IMR-90 (cell line): ENCODE measurements at regions not wholly inside any gene's neighbourhood (a gene's known extent, or its start where the extent isn't known, plus 50 kb on each side); places are given as distances from the start of the nearest gene placed in this dataset.

Source experiments
- ATAC-seq: fragments of 200-7000 bp; cut with Tn5 transposase; 2 replicates; pipeline ENCODE4 v1.9.1; 2020; ENCODE audit warnings: low read depth, mild to moderate bottlenecking, moderate library complexity
- BruUV-seq: library from RNA; stranded (reverse); fragments of 400-500 nt; replicated peaks from 2 replicates; lab custom pipeline; 2021; lab: Mats Ljungman, UMichigan
- CTCF ChIA-PET: fragments of 300-600 bp; formaldehyde crosslinking; extraction: SDS; loops from one replicate; lab custom pipeline; 2021; ENCODE audit warnings: antibody characterized with exemption; lab: Yijun Ruan, JAX
- POLR2A ChIA-PET: fragments of 300-600 bp; sonication (Branson Sonifier 250); formaldehyde crosslinking; loops from one replicate; lab custom pipeline; 2022; ENCODE audit warnings: antibody characterized with exemption; ENCODE audit not compliant: unreplicated experiment; lab: Charles Lee
- DNase-seq: peaks from one replicate; pipeline ENCODE4 v3.0.0; 2013
- H2AFZ ChIP-seq: replicated peaks from 2 replicates; pipeline ENCODE3; 2013; ENCODE audit warnings: low read length, mild to moderate bottlenecking; ENCODE audit not compliant: poor library complexity
- H2AK5ac ChIP-seq: 2 replicates; pipeline ENCODE4 v1.6.1; 2013; ENCODE audit warnings: low read depth, low read length, inconsistent platforms
- H2AK9ac ChIP-seq: replicated peaks from 2 replicates; pipeline ENCODE3; 2013; ENCODE audit warnings: mild to moderate bottlenecking, low read depth, low read length, moderate library complexity; ENCODE audit not compliant: poor library complexity
- H2BK120ac ChIP-seq: 2 replicates; pipeline ENCODE4 v1.6.1; 2013; ENCODE audit warnings: low read depth, low read length, inconsistent platforms
- H2BK15ac ChIP-seq: 3 replicates; pipeline ENCODE4 v1.6.1; 2013; ENCODE audit warnings: low read depth, low read length, inconsistent platforms
- H2BK20ac ChIP-seq: 2 replicates; pipeline ENCODE4 v1.6.1; 2013; ENCODE audit warnings: low read depth, mild to moderate bottlenecking, inconsistent platforms, low read length, moderate library complexity
- H2BK5ac ChIP-seq: 2 replicates; pipeline ENCODE4 v1.6.1; 2013; ENCODE audit warnings: mild to moderate bottlenecking, low read depth, low read length, inconsistent platforms; ENCODE audit not compliant: poor library complexity, severe bottlenecking
- H3K14ac ChIP-seq: replicated peaks from 2 replicates; pipeline ENCODE4 v1.6.1; 2013; ENCODE audit warnings: low read depth, low read length, inconsistent platforms
- H3K18ac ChIP-seq: 2 replicates; pipeline ENCODE4 v1.6.1; 2013; ENCODE audit warnings: low read depth, low read length, control low read depth
- H3K23ac ChIP-seq: 2 replicates; pipeline ENCODE4 v1.6.1; 2013; ENCODE audit warnings: low read depth, low read length, inconsistent platforms
- H3K27ac ChIP-seq: 2 replicates; pipeline ENCODE4 v1.5.1; 2013; ENCODE audit warnings: mild to moderate bottlenecking, control low read depth, low read length; ENCODE audit not compliant: insufficient read depth
- H3K27me3 ChIP-seq: 2 replicates; pipeline ENCODE4 v1.6.1; 2013; ENCODE audit warnings: low read length; ENCODE audit not compliant: control insufficient read depth, insufficient read depth
- H3K36me3 ChIP-seq: 2 replicates; pipeline ENCODE4 v1.6.1; 2013; ENCODE audit warnings: low read length, mixed read lengths; ENCODE audit not compliant: control insufficient read depth, insufficient read depth
- H3K4ac ChIP-seq: 2 replicates; pipeline ENCODE4 v1.6.1; 2013; ENCODE audit warnings: low read depth, low read length, inconsistent platforms
- H3K4me1 ChIP-seq: 2 replicates; pipeline ENCODE4 v1.6.1; 2013; ENCODE audit warnings: low read length, mixed read lengths; ENCODE audit not compliant: control insufficient read depth, insufficient read depth
- H3K4me2 ChIP-seq: 2 replicates; pipeline ENCODE4 v1.6.1; 2013; ENCODE audit warnings: low read depth, mild to moderate bottlenecking, control low read depth, low read length, moderate library complexity
- H3K4me3 ChIP-seq: 2 replicates; pipeline ENCODE4 v1.5.1; 2013; ENCODE audit warnings: low read depth, mild to moderate bottlenecking, control low read depth, low read length, moderate library complexity; ENCODE audit not compliant: insufficient read depth
- H3K56ac ChIP-seq: 2 replicates; pipeline ENCODE4 v1.6.1; 2013; ENCODE audit warnings: low read length, inconsistent platforms; ENCODE audit not compliant: insufficient read depth; ENCODE audit errors: extremely low read depth
- H3K79me1 ChIP-seq, 2 experiments: 2 replicates each; pipeline ENCODE4 v1.6.1; 2013; ENCODE audit warnings: low read length in 2 of 2, inconsistent platforms in 1 of 2, low read depth in 1 of 2
- H3K9ac ChIP-seq: 2 replicates; pipeline ENCODE4 v1.6.1; 2013; ENCODE audit warnings: low read depth, low read length, control low read depth
- H3K9me1 ChIP-seq: 2 replicates; pipeline ENCODE4 v1.6.1; 2013; ENCODE audit warnings: low read length, inconsistent platforms; ENCODE audit not compliant: insufficient read depth
- H3K9me3 ChIP-seq: 2 replicates; pipeline ENCODE4 v1.6.1; 2013; ENCODE audit warnings: low read length; ENCODE audit not compliant: control insufficient read depth, insufficient read depth
- H4K20me1 ChIP-seq: 2 replicates; pipeline ENCODE4 v1.6.1; 2013; ENCODE audit warnings: low read length, inconsistent platforms; ENCODE audit not compliant: insufficient read depth
- H4K5ac ChIP-seq: 2 replicates; pipeline ENCODE4 v1.6.1; 2013; ENCODE audit warnings: mild to moderate bottlenecking, low read depth, low read length, control low read depth
- H4K8ac ChIP-seq, 2 experiments: 2 replicates each; pipeline ENCODE4 v1.6.1; 2013; ENCODE audit warnings: low read depth in 2 of 2, low read length in 2 of 2, control low read depth in 1 of 2, inconsistent platforms in 1 of 2
- H4K91ac ChIP-seq: 2 replicates; pipeline ENCODE4 v1.6.1; 2013; ENCODE audit warnings: low read depth, low read length, inconsistent platforms; ENCODE audit not compliant: insufficient read depth
- BHLHE40 ChIP-seq: fragments of 150-350 bp; IDR thresholded peaks from 2 replicates; pipeline ENCODE4 v1.6.1; 2016; ENCODE audit warnings: mild to moderate bottlenecking, low read depth, low read length
- CEBPB ChIP-seq: IDR thresholded peaks from 2 replicates; pipeline ENCODE4 v1.6.1; 2012; ENCODE audit warnings: low read depth, low read length, improper control_type of control experiment
- CHD1 ChIP-seq: IDR thresholded peaks from 2 replicates; pipeline ENCODE4 v1.6.1; 2012; ENCODE audit warnings: low read depth, low read length, improper control_type of control experiment
- MAFK ChIP-seq: IDR thresholded peaks from 2 replicates; pipeline ENCODE4 v1.6.1; 2012; ENCODE audit warnings: low read depth, low read length, improper control_type of control experiment
- MXI1 ChIP-seq: IDR thresholded peaks from 2 replicates; pipeline ENCODE4 v1.6.1; 2012; ENCODE audit warnings: low read depth, mild to moderate bottlenecking, low read length, moderate library complexity, borderline replicate concordance
- NFE2L2 ChIP-seq: fragments of 150-350 bp; IDR thresholded peaks from 2 replicates; pipeline ENCODE4 v1.6.1; 2016; ENCODE audit warnings: low read depth, mild to moderate bottlenecking, low read length
- RAD21 ChIP-seq: IDR thresholded peaks from 2 replicates; pipeline ENCODE4 v1.6.1; 2012; ENCODE audit warnings: low read length, improper control_type of control experiment
- RCOR1 ChIP-seq: IDR thresholded peaks from 2 replicates; pipeline ENCODE4 v1.6.1; 2012; ENCODE audit warnings: mild to moderate bottlenecking, low read length, improper control_type of control experiment; ENCODE audit not compliant: insufficient replicate concordance
- WGBS, 2 experiments: methylation state at CpG; one replicate each; pipeline versions ENCODE4 v1.1.5 to v1.1.7; 2013; ENCODE audit warnings: missing lambda C conversion rate in 2 of 2; ENCODE audit not compliant: insufficient read length in 1 of 2; ENCODE audit errors: extremely low coverage in 2 of 2; 5-methylcytosine and 5-hydroxymethylcytosine counted together
- dilution Hi-C: fragments of 300-500 bp; cut with HindIII; formaldehyde crosslinking; loops from one replicate; pipeline ENCODE4 v1.14.3; 2018; ENCODE audit warnings: low sequenced_read_pairs; ENCODE audit not compliant: unreplicated experiment
- in situ Hi-C: fragments of 300-500 bp; cut with MboI; formaldehyde crosslinking; loops from 3 replicates; pipeline ENCODE4 v1.14.3; 2019; ENCODE audit warnings: low sequenced_read_pairs, inconsistent platforms, mixed read lengths
- intact Hi-C: fragments of 100-400 bp; cut with micrococcal nuclease; formaldehyde crosslinking; loops from 2 replicates; pipeline ENCODE4 v1.10.0; 2022

- Histone ChIP-seq H4K8ac (no peak overlapping the region), H3K79me1 (no peaks in the 10 kb centered on the region), H3K9me1 (no peaks in the 10 kb centered on the region; the same call in 1 of the 2 replicates), H3K4me2 (no peak overlapping the region), H2AFZ (peak overlapping the region; percentile 51), H2BK120ac (no peak overlapping the region), H2BK15ac (no peak overlapping the region), H3K56ac (no peak overlapping the region), H2AK5ac (no peak overlapping the region), H3K36me3 (no peaks in the 10 kb centered on the region), H3K27ac (no peak overlapping the region), H2BK20ac (no peak overlapping the region), H2BK5ac (no peak overlapping the region), H3K9me3 (no peaks in the 10 kb centered on the region), H3K9ac (no peak overlapping the region), H3K18ac (no peak overlapping the region), H3K4ac (no peak overlapping the region), H4K91ac (no peak overlapping the region), H3K4me1 (no peaks in the 10 kb centered on the region), H2AK9ac (no peak overlapping the region), H3K14ac (no peak overlapping the region), H3K27me3 (peaks cover 83% of the 10 kb centered on the region), H3K23ac (no peak overlapping the region), H4K20me1 (peaks cover 3% of the 10 kb centered on the region; the same call in 1 of the 2 replicates), H4K5ac (no peak overlapping the region), H3K4me3 (no peak overlapping the region)
- ATAC-seq = no peak
- POLR2A ChIA-PET = no interaction called here
- 83% methylated on average over 15 of the region's 23 CpGs; no CpG with 5 or more reads in 1 of the 2 experiments for WGBS, 2 experiments
- intact Hi-C loops (no loop called here), in situ Hi-C loops (loop anchor here (10.0 kb wide), 1 partner anchor 158 kb away; no protein-coding TSS in a partner anchor), dilution Hi-C loops (no loop called here)
- TF ChIP-seq BHLHE40 (no peak), NFE2L2 (no peak), MAFK (no peak), MXI1 (no peak), CEBPB (no peak), RAD21 (no peak), RCOR1 (no peak), CHD1 (no peak)
- BruUV-seq = no TSS peak
- CTCF ChIA-PET = no interaction called here
- no peak for DNase-seq
Observed at GRCh38 chr16:85982563-85982939, 83.6 kb downstream of the IRF8 start.
